ENCODE measurements at regions not wholly inside any gene's neighbourhood (a gene's known extent, or its start where the extent isn't known, plus 50 kb on each side); places are given as distances from the start of the nearest gene placed in this dataset.

GRCh38 chr20:7610681-7611080, 329.6 kb downstream of the HAO1 start:
- TF ChIP-seq CTCF (conservative IDR thresholded peaks at IDR 0.05) (no peak), ZFX (IDR thresholded peaks at IDR 0.05) (no peak)
